HG02885 (cell line): ENCODE measurements at regions not wholly inside any gene's neighbourhood (a gene's known extent, or its start where the extent isn't known, plus 50 kb on each side); places are given as distances from the start of the nearest gene placed in this dataset.

Source experiments
- ATAC-seq: cut with Tn5 transposase; IDR thresholded peaks from one replicate; pipeline ENCODE4 v1.9.1; 2021; ENCODE audit warnings: mild to moderate bottlenecking; ENCODE audit not compliant: unreplicated experiment, poor library complexity

DNA sequence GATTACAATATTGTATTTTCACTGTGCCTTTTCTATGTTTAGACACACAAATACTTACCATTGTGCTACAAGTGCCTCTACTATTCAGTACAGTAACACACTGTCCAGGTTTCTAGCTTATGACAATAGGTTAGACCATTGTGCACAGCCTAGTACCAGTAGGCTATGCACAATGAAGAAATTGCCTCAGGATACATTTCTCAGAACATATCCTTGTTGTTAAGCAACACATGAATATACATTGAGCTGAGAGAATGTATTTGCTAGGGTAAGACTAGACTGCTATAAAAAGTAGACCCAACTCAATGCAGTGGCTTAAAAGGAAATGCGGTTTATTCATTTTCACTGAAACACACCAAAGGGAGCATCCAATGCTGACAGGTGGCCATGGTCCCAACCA, 285.1 kb downstream of the HS3ST3A1 start:
- ATAC-seq, result no peak

DNA sequence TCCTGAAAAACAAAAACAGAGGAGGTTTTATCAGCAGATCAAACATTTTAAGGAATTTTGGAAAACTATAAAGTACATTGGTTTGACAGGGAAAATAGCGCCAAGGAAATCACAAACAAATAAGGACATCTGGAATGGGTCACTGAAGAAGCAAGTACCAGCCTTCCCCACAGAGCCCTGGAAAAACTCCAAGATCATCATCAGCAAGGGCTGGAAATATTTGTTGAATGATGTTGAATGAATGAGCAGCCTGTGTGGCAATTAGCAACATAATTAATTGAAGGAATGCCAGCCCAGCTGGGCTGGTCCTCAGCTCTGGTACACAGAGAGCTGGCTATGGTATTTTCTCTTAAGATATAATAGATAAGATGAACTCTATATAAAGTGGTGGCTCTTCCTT, 290.4 kb downstream of the HS3ST3A1 start:
- ATAC-seq, result no peak

DNA sequence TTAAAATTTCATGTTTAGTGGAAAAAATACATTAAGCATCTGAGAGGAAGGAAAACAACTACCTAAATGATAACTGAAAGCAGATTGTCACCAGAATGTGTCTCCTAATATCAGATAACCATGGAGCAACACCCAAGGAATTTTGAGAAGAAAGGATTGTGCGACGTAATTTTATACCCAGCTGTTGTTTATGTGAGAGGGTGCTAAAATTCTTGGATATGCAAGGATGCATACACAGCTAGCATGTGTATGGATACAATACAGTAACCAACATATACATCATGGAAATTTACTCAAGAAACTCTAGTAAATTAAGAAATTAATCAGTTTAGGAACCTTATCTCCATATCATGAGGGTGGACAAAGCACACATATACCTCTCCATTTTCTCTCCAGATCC, 290.9 kb downstream of the HS3ST3A1 start:
- no peak for ATAC-seq

DNA sequence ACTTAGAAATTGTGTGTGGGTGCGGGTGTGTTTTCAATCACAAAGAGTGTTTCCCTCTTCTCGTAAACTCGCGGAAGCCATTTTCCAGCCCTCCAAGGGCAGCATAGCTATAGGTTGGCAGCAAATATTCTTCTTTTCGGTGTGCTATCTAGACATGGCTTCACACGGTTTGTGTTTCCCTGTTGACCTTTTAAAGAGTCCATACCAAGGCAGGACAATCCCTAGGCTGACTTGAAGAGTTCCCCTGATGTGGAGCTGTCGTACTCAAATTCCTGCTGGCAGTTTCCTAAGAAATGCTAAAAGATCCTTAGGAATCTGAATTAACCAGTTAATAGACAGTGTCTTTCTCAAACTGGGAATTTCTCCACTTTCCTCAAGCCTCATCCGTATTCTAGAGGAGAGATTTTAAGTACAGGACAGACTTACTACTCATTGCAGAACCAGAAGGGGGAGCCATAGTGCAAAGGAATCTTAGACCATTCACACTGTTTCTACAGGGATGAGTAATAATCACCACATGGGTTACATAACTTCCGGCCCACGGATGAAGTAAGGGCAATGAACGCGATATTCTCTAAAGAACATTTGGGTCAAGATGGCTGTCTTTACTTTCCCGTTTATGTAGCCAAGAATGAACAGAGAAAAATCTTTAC, 288.6 kb upstream of the ELAC2 start:
- ATAC-seq, result no peak

DNA sequence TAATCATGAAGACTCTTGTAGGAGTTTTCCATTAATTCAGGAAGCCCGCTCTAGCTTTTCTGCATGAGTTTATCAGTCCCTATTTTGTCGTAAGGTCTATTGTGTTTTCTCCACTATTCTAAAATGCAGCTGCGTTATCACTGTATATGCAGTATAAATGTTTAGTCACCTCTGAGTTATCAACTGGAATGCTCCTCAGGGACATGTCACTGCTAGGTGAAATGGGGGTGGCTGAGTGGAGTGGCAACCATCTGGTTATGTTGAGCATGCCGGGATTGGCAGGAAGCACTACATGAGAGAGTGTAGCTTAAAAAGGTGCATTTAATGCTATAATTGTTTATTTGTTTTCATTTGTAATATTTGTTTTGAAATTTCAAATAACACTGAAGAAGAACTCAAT, 285.2 kb upstream of the ELAC2 start:
- ATAC-seq, result no peak

DNA sequence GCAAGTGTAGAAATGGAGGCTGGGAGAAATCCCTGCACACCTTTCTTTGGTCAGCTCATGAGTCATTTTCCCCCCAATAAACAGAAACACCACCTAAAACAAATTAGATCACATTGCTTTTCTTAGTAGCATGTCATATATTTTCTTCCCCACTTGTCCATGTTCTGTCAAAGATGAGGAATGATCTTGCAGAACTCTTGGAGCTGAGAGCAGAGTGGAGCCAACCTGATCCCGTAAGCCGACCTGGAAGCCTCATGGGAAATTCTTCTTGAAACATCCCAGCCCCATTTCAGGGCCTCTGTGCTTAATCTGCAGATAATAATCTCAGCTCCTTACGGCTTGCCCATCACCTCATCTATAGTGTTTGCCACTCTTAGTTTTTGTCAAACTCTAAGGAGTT, 284.6 kb upstream of the ELAC2 start:
- no peak for ATAC-seq

DNA sequence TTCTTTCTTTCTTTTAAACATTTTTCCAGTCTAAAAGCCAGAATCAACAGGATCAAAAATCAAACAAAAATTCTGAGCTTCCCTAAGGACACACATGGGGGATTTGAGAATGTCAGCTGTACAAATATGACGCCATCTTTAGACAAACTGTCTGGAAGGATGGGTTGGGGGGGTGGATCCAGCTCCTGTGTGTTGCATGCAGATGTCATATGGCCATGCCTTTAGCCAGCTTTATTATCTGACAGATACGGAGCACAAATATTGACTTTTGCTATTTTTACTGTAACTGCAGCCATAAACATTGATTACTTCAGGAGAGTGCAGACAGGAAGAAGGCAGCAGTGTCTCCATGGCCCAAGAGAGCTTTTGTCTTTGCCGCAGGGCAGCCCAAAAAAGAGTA, 279.4 kb upstream of the ELAC2 start:
- ATAC-seq, result no peak

DNA sequence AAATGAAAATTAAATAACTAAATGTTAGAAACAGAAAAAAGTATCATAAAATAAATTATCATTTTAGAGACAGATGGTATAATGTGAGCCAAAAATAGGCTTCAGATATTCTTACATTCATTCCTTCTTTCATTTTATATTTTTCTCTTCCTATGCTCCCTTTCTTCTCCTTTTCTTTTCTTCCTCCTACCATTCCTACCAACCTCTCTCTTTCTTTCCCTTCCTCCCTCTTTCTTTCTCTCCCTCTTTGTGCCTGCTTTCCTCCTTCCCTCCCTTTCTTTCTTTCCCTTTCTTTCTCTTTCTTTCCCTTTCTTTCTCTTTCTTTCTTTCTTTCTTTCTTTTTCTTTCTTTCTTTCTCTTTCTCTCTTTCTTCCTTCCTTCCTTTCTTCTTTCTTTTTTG, 275.6 kb upstream of the ELAC2 start:
- no peak for ATAC-seq

DNA sequence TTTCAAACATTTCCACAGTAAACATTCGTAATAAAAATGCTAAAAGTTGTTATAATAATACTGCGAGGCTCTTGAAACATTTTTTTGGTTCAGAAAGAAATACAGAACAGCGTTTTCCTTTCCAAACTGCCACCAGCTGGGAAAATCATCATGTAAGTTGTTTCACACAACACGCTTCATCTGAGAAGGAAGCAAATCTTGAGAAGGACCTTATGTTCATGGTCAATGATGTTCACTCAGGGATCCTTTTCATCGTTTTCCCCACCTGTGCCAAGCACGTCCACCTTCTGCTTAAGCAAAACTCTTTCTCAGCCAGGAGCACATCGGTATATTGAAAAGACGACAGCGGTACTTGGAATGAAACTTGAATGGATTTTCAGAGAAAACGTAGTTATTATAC, 274.5 kb upstream of the ELAC2 start:
- ATAC-seq, result no peak

DNA sequence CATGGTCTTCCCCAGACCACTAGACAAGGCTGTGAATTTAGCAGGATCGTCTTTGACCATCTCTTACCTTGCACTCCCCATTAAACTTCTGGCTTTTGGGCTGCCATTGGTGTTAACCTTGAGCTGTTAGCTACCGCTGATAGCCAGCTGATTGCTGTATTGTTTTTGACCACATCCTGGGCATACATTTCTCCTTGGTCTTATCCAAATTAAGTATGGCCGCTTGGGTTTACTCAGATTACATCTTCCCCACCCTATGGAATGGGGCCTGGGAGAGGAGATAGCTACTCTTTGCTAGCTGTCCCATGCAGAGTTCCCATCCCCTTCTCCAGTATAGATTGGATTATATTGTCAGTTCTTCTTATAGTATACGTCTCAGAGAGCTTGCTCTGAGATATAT, 270.4 kb upstream of the ELAC2 start:
- ATAC-seq, result no peak

DNA sequence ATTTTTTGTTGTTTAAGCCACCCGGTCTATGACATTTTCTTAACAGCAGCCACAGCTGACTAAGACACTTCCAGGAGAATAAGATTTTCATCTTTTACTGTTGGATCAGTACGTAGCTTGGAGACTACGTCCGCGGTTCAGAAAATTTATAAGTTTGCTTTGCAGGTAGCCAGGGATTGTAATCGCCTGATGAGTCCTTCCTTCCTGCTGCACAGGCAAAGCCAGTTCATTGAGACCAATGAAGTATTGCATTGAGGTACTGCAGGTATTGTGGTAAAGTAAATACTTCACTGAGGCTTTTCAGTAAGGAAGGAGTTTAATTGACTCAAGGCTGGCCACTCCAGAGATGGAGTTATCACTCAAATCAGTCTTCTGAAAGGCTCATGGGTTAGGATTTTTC, 269.4 kb upstream of the ELAC2 start:
- ATAC-seq, result no peak

DNA sequence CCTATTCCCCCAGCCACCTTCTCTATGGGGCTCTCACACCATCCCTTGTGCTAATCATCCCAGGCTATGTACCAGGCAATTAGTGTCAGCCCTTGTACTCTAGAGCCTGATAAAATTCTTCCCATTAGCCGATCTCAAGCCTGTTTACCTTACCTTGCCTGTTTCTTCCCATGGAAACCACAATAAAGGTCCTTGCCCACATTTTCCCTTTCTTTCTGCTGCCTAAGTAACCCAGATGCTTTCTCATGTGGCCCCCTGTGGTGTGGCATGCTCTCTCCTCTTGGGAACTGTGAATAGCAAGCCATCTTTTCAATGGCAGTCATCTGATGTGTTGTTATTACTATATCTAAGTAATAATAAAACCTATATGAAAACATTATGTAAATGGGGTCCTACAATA, 265.8 kb upstream of the ELAC2 start:
- no peak for ATAC-seq

DNA sequence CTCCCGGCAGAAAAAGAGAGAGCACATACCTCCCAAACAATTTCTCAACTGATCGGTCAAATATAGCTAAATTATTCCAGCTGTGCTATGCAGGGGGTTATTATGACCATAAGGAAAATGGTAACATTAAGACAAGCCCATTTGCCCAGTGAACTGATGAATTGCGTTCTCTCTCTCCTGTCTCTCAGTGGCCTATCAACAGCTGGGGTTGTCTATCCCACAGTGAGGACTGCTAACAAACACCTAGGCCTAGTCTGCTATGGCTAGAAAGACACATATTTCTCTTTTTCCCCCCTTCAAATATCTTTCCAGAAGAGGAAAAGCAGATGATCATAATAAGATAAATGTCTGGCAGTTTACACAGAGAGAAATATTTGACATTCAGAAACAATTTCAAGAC, 263.8 kb upstream of the ELAC2 start:
- no peak for ATAC-seq

DNA sequence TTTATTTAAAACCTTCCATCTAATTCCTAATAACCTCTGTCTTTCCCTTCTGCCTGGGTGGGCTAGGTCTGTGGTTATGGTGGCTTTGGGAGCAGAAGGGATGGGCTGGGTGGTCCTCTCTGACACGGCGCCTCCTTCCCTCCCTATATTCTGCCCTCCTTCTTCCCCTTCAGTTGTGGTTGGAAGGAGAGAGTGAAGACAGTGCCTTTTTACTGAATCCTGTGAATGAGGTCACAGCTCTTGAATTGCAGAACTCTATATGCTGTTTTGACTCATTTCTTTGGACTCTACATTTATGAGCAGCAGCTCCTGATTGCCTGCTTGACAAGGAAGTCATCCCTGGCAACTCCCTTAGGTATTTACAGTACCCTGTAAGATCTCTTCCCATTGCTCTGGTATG, 256.0 kb upstream of the ELAC2 start:
- ATAC-seq, result no peak

DNA sequence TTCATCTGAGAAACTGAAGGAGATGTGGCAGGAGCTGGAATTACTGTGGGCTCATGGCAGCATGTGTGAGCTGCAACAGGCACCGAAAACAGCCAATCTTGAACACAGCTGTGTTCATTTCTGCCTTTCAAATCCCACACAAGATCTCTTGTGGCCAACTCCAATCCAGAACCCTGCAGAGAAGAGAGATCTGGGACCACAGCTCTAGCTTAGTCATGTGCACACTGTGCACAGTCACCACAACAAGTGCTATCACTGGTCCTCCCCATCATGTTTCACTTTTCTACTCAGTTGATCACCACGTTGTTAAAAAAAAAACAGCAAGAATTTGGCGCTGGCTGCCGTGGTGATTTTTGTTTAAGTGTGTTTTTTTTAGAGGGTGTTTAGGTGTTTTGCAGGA, 254.5 kb upstream of the ELAC2 start:
- ATAC-seq, result no peak

DNA sequence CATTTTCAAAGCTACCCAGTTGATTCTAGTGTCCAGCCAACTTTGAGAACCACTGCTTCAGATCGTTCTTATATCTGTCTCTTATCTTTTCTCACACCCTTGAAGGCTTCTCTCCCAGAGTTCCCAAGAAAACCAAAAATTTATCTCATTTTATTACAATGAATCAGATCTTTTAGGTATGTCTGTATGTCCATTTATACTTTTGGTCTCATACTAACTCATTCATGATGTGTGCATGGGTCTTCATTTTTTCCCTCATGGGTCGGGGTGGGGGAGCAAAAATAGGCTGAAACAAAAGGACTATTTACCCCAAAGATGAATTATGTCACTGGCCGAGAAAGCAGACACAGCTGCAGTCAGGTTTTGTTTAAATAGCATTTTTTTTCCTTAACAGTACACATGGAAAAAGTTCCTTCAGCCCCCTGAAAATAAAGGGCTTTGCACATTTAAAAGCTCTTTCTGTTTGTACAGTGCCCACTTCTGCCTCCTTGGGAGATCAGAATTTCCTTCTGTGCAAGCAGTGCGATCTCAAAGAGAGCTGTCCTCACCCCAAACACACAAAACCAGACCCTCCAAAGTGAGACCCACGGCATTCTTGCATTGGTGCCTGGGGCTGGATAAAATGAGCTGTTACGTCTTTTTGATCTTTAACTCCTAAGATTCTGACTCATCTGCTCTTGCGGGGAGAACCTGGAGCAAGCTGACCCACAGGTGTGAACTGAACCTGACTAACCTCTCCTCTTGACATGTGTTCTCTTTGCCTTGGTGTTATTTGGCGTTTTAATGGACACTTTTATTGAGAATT, 251.2 kb upstream of the ELAC2 start:
- ATAC-seq, result no peak

DNA sequence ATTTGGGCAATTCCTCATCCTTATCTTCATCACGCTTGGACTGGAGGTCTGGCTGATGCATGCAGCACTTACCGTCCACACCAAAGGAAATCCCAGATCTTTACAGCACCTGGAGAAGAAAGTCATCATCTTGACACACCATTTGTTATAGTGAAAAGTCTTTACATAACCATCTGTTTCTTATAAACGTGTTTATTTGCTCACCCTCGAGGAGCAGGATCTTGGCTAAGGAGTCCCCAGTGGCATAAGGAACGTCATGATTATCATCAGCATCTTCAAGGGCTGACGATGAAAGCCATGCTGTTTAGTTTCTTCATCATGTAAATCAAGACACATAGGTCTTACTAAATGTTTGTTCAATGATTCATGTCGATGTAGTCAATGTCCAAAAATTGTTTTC, 248.8 kb upstream of the ELAC2 start:
- no peak for ATAC-seq

DNA sequence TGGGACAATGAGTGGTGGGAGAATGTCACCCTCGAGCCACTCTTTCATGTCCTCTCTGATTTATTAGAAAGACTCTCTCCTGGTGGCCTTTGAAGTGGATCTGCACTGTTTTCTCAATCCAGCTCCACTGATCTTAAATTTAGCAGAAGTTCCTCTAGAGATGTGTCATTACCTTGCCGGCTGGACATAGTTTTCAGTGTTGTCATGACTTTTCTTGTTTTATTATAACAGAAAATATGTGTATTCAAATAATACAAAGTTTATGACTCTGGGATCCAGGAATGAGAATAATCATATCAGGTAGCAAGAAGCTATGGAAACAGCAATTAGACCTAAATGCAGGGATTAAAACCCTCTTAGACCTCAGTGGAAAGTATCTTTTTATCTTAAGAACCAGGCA, 247.5 kb upstream of the ELAC2 start:
- no peak for ATAC-seq

DNA sequence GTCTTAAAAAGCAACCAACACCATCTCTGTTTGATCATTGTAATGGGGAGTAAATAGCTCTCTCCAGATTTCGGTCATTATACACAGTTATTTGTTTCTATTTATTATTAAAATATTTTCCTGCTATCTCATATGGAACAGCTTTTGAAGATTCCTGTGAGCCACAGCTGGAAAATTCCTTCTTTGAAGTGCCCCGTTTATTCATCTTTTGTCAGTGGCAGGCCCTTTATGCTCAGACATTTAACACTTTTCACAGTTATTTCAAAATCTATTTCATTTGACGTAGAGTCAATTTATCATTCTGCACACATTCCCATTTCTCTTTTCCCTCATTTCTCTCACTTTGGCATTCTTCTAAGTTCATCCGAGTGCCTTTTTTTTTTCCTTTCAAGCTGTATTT, 245.9 kb upstream of the ELAC2 start:
- ATAC-seq, result no peak

DNA sequence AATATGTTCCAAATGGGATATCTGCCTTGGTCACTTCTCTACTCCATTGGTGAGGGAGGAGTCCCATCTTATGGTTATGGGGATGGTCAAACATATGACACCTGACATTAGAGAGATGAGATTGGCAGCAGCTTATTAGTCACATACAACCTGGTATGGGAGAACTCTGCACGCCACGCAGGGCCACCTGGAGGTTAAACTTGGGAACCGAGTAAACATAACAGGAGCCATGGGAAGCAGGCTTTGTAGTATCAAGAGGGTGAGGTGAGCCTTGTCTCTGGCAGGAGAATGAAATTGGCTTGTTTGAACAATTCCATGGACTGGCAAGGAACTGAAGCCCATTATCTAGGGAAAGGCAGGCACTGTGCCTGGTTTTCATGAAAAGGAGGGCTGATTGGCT, 238.7 kb upstream of the ELAC2 start:
- no peak for ATAC-seq

DNA sequence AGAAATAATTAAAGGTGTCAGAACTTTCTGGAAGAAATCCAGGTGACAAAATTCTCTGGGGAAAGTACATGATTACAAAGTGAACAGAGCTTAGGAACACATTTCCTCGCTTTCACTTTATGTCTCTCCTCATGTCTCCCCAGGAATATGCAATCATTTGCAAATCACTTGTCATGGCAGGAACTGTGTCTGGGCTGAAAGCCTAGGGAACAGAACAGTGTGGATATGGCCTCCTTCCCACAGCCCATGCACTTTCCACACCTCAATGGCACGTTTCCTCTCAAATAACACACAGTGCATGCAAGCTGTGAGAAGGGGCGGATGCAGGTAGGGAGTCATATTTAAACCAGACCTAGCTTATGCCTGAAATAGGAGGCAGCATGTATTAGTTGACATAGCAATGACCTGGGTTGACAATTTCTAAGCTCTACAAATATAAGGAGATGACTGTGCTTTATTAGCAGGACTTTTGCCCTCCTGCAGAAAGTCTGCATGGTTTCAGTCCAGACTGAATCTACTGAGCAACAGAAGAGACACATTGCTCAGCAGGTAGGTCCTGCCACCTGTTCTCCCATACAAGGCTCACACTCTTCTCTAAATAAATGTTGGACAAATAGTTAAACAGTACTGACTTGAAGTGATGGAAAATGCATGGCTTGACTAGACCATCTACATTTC, 236.0 kb upstream of the ELAC2 start:
- ATAC-seq, result no peak

DNA sequence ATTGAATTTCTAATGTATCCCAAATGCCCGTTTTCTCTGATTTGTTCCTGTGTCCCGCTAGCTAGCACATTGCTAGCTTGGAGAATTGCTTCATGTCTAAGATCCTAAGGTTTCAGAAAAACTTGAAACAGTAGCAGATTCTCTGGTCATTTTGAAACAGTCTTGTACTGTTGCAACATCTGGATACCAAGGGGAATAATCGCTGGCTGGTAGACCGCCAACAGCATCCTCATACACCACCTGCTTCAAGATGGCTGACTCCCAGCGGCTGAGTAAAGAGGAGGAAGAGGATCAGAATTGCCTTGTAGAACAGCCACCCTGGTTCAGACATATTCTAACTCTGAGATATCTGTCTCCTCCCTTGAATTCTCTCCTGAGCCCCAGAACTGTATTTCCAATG, 226.7 kb upstream of the ELAC2 start:
- no peak for ATAC-seq
